A549 (cell line): ENCODE measurements at regions not wholly inside any gene's neighbourhood (a gene's known extent, or its start where the extent isn't known, plus 50 kb on each side); places are given as distances from the start of the nearest gene placed in this dataset.

Experiments
- ATAC-seq, 2 experiments: fragments of 200-7000 bp in 1 of 2; fragments of >200 bp in 1 of 2; cut with Nextera tagmentation in 1 of 2; cut with Tn5 transposase in 1 of 2; 3 replicates each; pipeline versions ENCODE4 v1.8.0 to v1.9.1; 2018 to 2020; ENCODE audit warnings: mild to moderate bottlenecking in 1 of 2, moderate library complexity in 1 of 2
- CTCF ChIA-PET: fragments of 300-600 bp; sonication (Branson Sonifier 250); formaldehyde crosslinking; extraction: SDS; loops from one replicate; lab custom pipeline; 2021; ENCODE audit warnings: antibody characterized with exemption, inconsistent platforms; lab: Yijun Ruan, JAX
- POLR2A ChIA-PET: fragments of 350-600 bp; formaldehyde crosslinking; extraction: SDS; loops from one replicate; lab custom pipeline; 2021; ENCODE audit warnings: antibody characterized with exemption, inconsistent platforms; lab: Yijun Ruan, JAX
- DNase-seq, 2 experiments: peaks; one replicate each; pipeline versions ENCODE4 v3.0.0 to v3.0.0-alpha.2; 2011 to 2016; ENCODE audit warnings: low read depth in 1 of 2, low spot score in 1 of 2
- FAIRE-seq: peaks from 2 replicates; lab custom pipeline; 2011; peaks lifted over from hg19 to GRCh38; lab: Jason Lieb, UNC
- H3K27ac ChIP-seq, 2 experiments: fragments of >200 bp; sonication (Bioruptor Twin); formaldehyde crosslinking; 3 replicates each; pipeline ENCODE4 v1.5.1; 2016 to 2017
- H3K4me1 ChIP-seq: fragments of >200 bp; sonication (Bioruptor Twin); formaldehyde crosslinking; 3 replicates; pipeline ENCODE4 v1.6.1; 2016
- H3K4me2 ChIP-seq: fragments of >200 bp; sonication (Bioruptor Twin); formaldehyde crosslinking; 3 replicates; pipeline ENCODE4 v1.6.1; 2016
- H3K4me3 ChIP-seq: fragments of >200 bp; sonication (Bioruptor Twin); formaldehyde crosslinking; 3 replicates; pipeline ENCODE4 v1.5.1; 2016
- H3K9me3 ChIP-seq: fragments of >200 bp; sonication (Bioruptor Twin); formaldehyde crosslinking; 3 replicates; pipeline ENCODE4 v1.6.1; 2016
- BHLHE40 ChIP-seq: IDR thresholded peaks from 2 replicates; pipeline ENCODE4 v1.6.1; 2012; ENCODE audit warnings: low read depth, low read length, inconsistent platforms
- CBX2 ChIP-seq: fragments of 200-600 bp; sonication (generic); IDR thresholded peaks from 2 replicates; pipeline ENCODE4 v1.6.1; 2016; ENCODE audit warnings: low read depth, mild to moderate bottlenecking, borderline replicate concordance
- CBX8 ChIP-seq: fragments of 200-600 bp; sonication (generic); IDR thresholded peaks from 2 replicates; pipeline ENCODE4 v1.6.1; 2016
- CEBPB ChIP-seq, 2 experiments: fragments of >200 bp in 1 of 2; sonication (Bioruptor Twin) in 1 of 2; formaldehyde crosslinking in 1 of 2; IDR thresholded peaks; 2 replicates each; pipeline ENCODE4 v1.6.1; 2012 to 2016
- CHD2 ChIP-seq: fragments of 150-350 bp; IDR thresholded peaks from 2 replicates; pipeline ENCODE4 v1.6.1; 2014; ENCODE audit warnings: low read length; ENCODE audit not compliant: partially characterized antibody
- EP300 ChIP-seq, 2 experiments: fragments of >200 bp; sonication (Bioruptor Twin); formaldehyde crosslinking; IDR thresholded peaks; 2 replicates in 1 of 2; 3 replicates in 1 of 2; pipeline ENCODE4 v1.6.1; 2016 to 2017
- ESRRA ChIP-seq: fragments of 150-350 bp; IDR thresholded peaks from 2 replicates; pipeline ENCODE4 v1.6.1; 2014; ENCODE audit warnings: mild to moderate bottlenecking, low read length, borderline replicate concordance
- GATA3 ChIP-seq: IDR thresholded peaks from 2 replicates; pipeline ENCODE4 v1.6.1; 2012; ENCODE audit warnings: borderline replicate concordance
- HES2 ChIP-seq: fragments of >200 bp; sonication (Bioruptor Twin); formaldehyde crosslinking; IDR thresholded peaks from 2 replicates; pipeline ENCODE4 v1.6.1; 2016
- HOXB13 ChIP-seq: fragments of 250-450 bp; sonication (Bioruptor Pico); IDR thresholded peaks from 2 replicates; pipeline ENCODE4 v1.5.0; 2020; ENCODE audit warnings: low read depth, mild to moderate bottlenecking, moderate library complexity
- HOXB5 ChIP-seq: fragments of 250-450 bp; sonication (Bioruptor Pico); IDR thresholded peaks from 2 replicates; pipeline ENCODE4 v1.5.0; 2020; ENCODE audit warnings: mild to moderate bottlenecking, moderate library complexity
- KDM5A ChIP-seq: fragments of 200-600 bp; sonication (generic); IDR thresholded peaks from 2 replicates; pipeline ENCODE4 v1.6.1; 2016; ENCODE audit warnings: antibody characterized with exemption, mild to moderate bottlenecking
- MAZ ChIP-seq: fragments of 150-350 bp; IDR thresholded peaks from 2 replicates; pipeline ENCODE4 v1.6.1; 2014; ENCODE audit warnings: antibody characterized with exemption, low read depth, low read length, borderline replicate concordance
- POLR2A ChIP-seq: IDR thresholded peaks from 2 replicates; pipeline ENCODE4 v1.6.1; 2012; ENCODE audit warnings: mild to moderate bottlenecking, low read length
- RAD21 ChIP-seq, 2 experiments: fragments of >200 bp in 1 of 2; sonication (Bioruptor Twin) in 1 of 2; formaldehyde crosslinking in 1 of 2; IDR thresholded peaks in 1 of 2; conservative IDR thresholded peaks in 1 of 2; 2 replicates in 1 of 2; 3 replicates in 1 of 2; pipeline ENCODE4 v1.6.1; 2012 to 2018; ENCODE audit warnings: inconsistent platforms in 1 of 2
- RARB ChIP-seq: fragments of 250-450 bp; sonication (Bioruptor Pico); IDR thresholded peaks from 2 replicates; pipeline ENCODE4 v1.8.0; 2021; ENCODE audit warnings: mild to moderate bottlenecking, moderate library complexity
- TFCP2L1 ChIP-seq: fragments of 250-450 bp; sonication (Bioruptor Pico); IDR thresholded peaks from 2 replicates; pipeline ENCODE4 v1.5.0; 2021; ENCODE audit warnings: mild to moderate bottlenecking
- ZNF302 ChIP-seq: fragments of 250-450 bp; sonication (Bioruptor Pico); IDR thresholded peaks from 2 replicates; pipeline ENCODE4 v1.9.0; 2021; ENCODE audit warnings: inconsistent platforms, mild to moderate bottlenecking, moderate library complexity
- WGBS: methylation state at CpG from one replicate; pipeline ENCODE4 v1.1.6; 2017; ENCODE audit errors: missing lambda C conversion rate; 5-methylcytosine and 5-hydroxymethylcytosine counted together
- TF ChIP-seq, protein P1 (sequence below): fragments of 200-600 bp; sonication (generic); IDR thresholded peaks from 2 replicates; pipeline ENCODE4 v1.6.1; 2016; ENCODE audit warnings: antibody characterized with exemption, mild to moderate bottlenecking, moderate library complexity

DNA sequence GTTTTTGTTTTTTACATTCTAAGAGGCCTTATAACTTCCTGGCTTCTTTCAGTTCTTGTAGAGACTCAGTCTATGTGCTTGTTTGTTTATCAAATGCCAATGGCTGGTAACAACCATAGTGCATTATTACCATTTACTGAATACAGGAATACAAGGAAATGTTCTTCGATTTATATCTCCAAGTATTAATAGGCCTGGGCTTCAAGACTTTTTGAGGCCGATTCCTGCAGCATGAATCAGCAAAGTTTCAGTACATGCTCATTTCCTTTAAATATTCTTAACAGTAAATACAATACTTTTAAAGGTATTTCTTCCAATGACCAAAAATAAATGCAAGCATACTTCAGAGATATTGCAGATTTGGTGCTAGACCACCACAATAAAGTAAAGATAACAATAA is 535.3 kb downstream of the EFNA5 start:
- TF ChIP-seq POLR2A (no peak), EP300 (IDR thresholded peaks at IDR 0.05) (no peak), HOXB13 (CRISPR knock-in tag) (no peak), HES2 (no peak), BHLHE40 (no peak), ESRRA (no peak)
- POLR2A ChIA-PET = no interaction called here
- Histone ChIP-seq H3K27ac (no peak overlapping the region), H3K9me3 (peaks cover 14% of the 10 kb centered on the region), H3K4me3 (no peak overlapping the region), H3K4me1 (no peaks in the 10 kb centered on the region), H3K4me2 (no peak overlapping the region)
- CTCF ChIA-PET = no interaction called here
- WGBS = 47% methylated on average over 2 of the region's 2 CpGs
- peak in 1 of 2 experiments; percentile 4 for DNase-seq
- no peak for ATAC-seq
- no peak for FAIRE-seq

GRCh38 chr5:107134931-107135330 is 535.8 kb downstream of the EFNA5 start:
- DNase-seq (no peak), FAIRE-seq (peak; percentile 7)
- H3K4me1 ChIP-seq = no peaks in the 10 kb centered on the region
- TF ChIP-seq CEBPB (IDR thresholded peaks at IDR 0.05) = no peak
- TF ChIP-seq GATA3 = no peak
- TF ChIP-seq EP300 (IDR thresholded peaks at IDR 0.05) = no peak
- TF ChIP-seq, protein P1, sequence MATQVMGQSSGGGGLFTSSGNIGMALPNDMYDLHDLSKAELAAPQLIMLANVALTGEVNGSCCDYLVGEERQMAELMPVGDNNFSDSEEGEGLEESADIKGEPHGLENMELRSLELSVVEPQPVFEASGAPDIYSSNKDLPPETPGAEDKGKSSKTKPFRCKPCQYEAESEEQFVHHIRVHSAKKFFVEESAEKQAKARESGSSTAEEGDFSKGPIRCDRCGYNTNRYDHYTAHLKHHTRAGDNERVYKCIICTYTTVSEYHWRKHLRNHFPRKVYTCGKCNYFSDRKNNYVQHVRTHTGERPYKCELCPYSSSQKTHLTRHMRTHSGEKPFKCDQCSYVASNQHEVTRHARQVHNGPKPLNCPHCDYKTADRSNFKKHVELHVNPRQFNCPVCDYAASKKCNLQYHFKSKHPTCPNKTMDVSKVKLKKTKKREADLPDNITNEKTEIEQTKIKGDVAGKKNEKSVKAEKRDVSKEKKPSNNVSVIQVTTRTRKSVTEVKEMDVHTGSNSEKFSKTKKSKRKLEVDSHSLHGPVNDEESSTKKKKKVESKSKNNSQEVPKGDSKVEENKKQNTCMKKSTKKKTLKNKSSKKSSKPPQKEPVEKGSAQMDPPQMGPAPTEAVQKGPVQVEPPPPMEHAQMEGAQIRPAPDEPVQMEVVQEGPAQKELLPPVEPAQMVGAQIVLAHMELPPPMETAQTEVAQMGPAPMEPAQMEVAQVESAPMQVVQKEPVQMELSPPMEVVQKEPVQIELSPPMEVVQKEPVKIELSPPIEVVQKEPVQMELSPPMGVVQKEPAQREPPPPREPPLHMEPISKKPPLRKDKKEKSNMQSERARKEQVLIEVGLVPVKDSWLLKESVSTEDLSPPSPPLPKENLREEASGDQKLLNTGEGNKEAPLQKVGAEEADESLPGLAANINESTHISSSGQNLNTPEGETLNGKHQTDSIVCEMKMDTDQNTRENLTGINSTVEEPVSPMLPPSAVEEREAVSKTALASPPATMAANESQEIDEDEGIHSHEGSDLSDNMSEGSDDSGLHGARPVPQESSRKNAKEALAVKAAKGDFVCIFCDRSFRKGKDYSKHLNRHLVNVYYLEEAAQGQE = no peak
- no peak for TF ChIP-seq RARB (CRISPR knock-in tag)
- no peak for TF ChIP-seq HOXB5 (CRISPR knock-in tag)
- TF ChIP-seq KDM5A = no peak
- TF ChIP-seq CBX8 = no peak
- no peak for TF ChIP-seq RAD21 (conservative IDR thresholded peaks at IDR 0.05 in 1 of 2, IDR thresholded peaks at IDR 0.05 in 1 of 2)
- TF ChIP-seq, all 56 proteins: peak for 0
- Histone ChIP-seq H3K9me3 (peaks cover 9% of the 10 kb centered on the region), H3K4me3 (no peak overlapping the region), H3K27ac (no peak overlapping the region), H3K4me2 (no peak overlapping the region)
- ATAC-seq = no peak
- 72% methylated on average over 2 of the region's 2 CpGs for WGBS
- ChIA-PET POLR2A (no interaction called here), CTCF (no interaction called here)

DNA sequence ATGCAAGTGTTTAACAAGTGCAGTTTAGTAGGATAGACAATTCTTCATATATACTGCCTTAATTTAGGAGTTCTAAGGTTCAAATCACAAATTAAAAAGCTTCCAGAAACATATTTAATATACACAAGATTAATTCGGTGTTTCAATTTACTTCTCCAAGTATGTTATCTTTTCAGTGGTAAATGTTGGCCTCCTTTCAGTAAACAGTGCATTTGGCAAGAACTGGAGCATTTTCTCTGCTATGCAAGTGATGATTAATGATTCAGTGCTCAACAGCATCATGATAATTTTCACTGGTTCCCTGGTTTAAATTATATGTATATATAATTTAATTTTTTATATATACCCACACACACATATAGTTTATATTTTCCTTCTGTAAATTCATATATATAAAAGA is 541.7 kb downstream of the EFNA5 start:
- ATAC-seq (no peak), DNase-seq (no peak), FAIRE-seq (no peak)
- no peak overlapping the region for H3K4me3 ChIP-seq
- peaks cover 9% of the 10 kb centered on the region; the same call in 2 of the 3 replicates for H3K9me3 ChIP-seq
- H3K4me2 ChIP-seq = no peak overlapping the region
- ChIA-PET POLR2A (no interaction called here), CTCF (interaction anchor here (1.8 kb wide), 1 partner anchor 11 kb away, joined by 4 read pairs; no protein-coding TSS in a partner anchor)
- WGBS = 11% methylated on average over 1 of the region's 1 CpG
- no peak overlapping the region for H3K27ac ChIP-seq
- peaks cover 20% of the 10 kb centered on the region; the same call in 2 of the 3 replicates for H3K4me1 ChIP-seq
- TF ChIP-seq MAZ (no peak), CEBPB (IDR thresholded peaks at IDR 0.05) (no peak), ZNF302 (no peak), CBX2 (no peak), HES2 (no peak), CHD2 (no peak), TFCP2L1 (no peak)
